ENCODE measurements at regions not wholly inside any gene's neighbourhood (a gene's known extent, or its start where the extent isn't known, plus 50 kb on each side); places are given as distances from the start of the nearest gene placed in this dataset.

DNA sequence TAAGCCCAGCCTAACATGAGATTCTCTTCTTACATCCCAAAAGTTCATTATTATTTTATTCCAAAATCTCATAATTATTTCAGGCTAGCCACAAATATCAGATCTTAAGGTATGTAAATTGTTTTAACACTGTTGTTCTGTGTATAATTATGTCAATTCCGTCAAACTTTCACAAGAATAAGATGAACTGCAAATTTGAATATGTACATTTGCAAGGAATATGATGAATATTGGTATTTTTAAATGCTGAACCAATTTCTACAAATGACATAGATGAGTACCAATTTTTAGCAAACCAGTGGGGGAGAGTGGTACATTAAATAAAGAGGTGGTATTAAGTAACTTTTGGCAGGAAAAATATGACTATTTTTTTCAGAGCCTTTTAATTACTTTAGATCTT, 282.3 kb upstream of the MAD2L1 start:
- Histone ChIP-seq H4K8ac (ENCODE audit: low read depth, low read length) (no peak overlapping the region), H2BK5ac (ENCODE audit: low read length) (no peak overlapping the region), H3K36me3 (ENCODE audit: control insufficient read depth, insufficient read depth, low read length) (no peaks in the 10 kb centered on the region), H3K23ac (ENCODE audit: low read length) (no peak overlapping the region), H2BK15ac (replicated peaks; ENCODE audit: low read depth) (no peak overlapping the region), H2BK120ac (ENCODE audit: low read depth, low read length) (no peak overlapping the region), H3K79me1 (ENCODE audit: low read length) (no peaks in the 10 kb centered on the region), H3K79me2 (ENCODE audit: control insufficient read depth, insufficient read depth, low read length) (no peaks in the 10 kb centered on the region), H3K4me1 (ENCODE audit: control insufficient read depth, low read depth, low read length) (no peaks in the 10 kb centered on the region), H3K9ac (ENCODE audit: low read length) (no peak overlapping the region), H3K4ac (ENCODE audit: low read depth, low read length) (no peak overlapping the region), H3K4me3 (ENCODE audit: low read length) (no peak overlapping the region), H3K27me3 (ENCODE audit: insufficient read depth, low read length, poor library complexity) (no peaks in the 10 kb centered on the region), H4K5ac (ENCODE audit: low read length) (no peak overlapping the region), H3K4me2 (ENCODE audit: low read length) (no peak overlapping the region), H3K27ac (ENCODE audit: low read depth, low read length) (no peak overlapping the region), H2AK5ac (ENCODE audit: low read length) (no peak overlapping the region), H3K56ac (ENCODE audit: low read length) (no peak overlapping the region), H3K18ac (ENCODE audit: low read length) (no peak overlapping the region)
- WGBS (ENCODE audit: extremely low coverage, insufficient coverage, low lambda C conversion rate) = no CpG with 5 or more reads among the region's 1 CpG
- DNase-seq = no peak

DNA sequence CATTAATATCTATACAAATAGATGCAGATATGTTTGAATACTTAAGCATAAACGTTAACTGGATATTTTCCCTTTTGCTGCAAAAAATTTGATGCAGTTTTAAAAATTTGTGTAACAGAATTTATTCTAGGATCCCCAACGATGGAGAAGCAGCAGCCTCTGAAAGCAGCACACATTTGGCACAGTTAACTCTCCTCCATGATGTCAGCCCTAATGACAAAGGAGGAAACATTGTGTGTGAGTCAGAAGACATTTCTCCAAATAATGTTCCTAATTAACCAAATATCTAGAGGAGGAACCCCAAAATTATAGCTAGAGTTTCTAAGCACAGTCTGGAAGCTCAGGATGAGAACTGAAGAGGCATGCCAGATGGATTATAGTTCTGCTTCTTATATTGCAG, 281.9 kb upstream of the MAD2L1 start:
- DNase-seq = no peak

DNA sequence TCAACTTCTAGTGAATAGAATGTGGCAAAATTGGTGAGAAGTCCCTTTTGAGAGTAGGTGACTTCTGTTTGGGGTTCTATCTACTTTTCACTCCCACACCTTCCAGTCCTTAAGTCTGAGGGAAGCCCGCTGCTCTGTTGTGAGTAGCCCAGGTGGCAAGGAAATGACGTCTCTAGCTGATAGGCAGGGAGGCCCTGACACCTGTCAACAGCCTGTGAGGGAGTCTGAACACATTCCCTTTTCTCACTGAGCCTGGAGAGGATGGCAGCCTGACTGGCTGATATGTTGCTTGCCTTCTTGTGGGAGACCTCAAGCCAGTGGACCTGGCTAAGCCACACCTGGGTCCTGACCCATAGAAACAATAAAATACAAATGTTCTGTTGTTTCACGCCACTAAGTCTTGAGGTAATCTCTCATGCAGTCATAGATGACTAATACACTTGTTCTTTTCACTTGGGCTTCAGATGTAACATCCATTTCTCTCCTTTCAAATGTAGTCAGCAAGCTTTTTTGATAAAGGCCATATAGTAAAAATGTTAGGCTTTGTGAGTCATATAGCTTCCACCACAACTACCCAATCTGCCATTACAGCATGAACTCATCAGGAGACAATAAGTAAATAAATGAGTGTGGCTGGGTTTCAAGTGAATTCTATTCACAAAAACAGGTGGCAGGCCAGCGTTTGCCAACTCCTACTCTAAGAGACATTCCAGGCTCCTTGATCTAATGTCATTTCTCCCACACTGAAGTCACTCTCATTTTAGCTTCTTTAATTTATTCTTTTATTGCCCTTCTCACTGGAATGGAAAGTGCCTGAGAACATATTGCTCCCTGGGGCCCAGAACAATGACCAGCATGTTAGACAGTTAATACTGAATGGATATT, 265.1 kb upstream of the MAD2L1 start:
- no peak overlapping the region for H3K56ac ChIP-seq (ENCODE audit: low read length)
- H3K18ac ChIP-seq (ENCODE audit: low read length) = no peak overlapping the region
- no peaks in the 10 kb centered on the region for H3K27me3 ChIP-seq (ENCODE audit: insufficient read depth, low read length, poor library complexity)
- H2BK5ac ChIP-seq (ENCODE audit: low read length) = no peak overlapping the region
- H3K4ac ChIP-seq (ENCODE audit: low read depth, low read length) = no peak overlapping the region
- H2AK5ac ChIP-seq (ENCODE audit: low read length) = no peak overlapping the region
- H3K27ac ChIP-seq (ENCODE audit: low read depth, low read length) = no peak overlapping the region
- no peaks in the 10 kb centered on the region for H3K79me1 ChIP-seq (ENCODE audit: low read length)
- no peak overlapping the region for H3K23ac ChIP-seq (ENCODE audit: low read length)
- H3K4me3 ChIP-seq (ENCODE audit: low read length) = no peak overlapping the region
- no peak overlapping the region for H2BK15ac ChIP-seq (replicated peaks; ENCODE audit: low read depth)
- H4K8ac ChIP-seq (ENCODE audit: low read depth, low read length) = no peak overlapping the region
- no peaks in the 10 kb centered on the region for H3K4me1 ChIP-seq (ENCODE audit: control insufficient read depth, low read depth, low read length)
- H3K36me3 ChIP-seq (ENCODE audit: control insufficient read depth, insufficient read depth, low read length) = no peaks in the 10 kb centered on the region
- no peak overlapping the region for H4K5ac ChIP-seq (ENCODE audit: low read length)
- H2BK120ac ChIP-seq (ENCODE audit: low read depth, low read length) = no peak overlapping the region
- H3K9ac ChIP-seq (ENCODE audit: low read length) = no peak overlapping the region
- no peak overlapping the region for H3K4me2 ChIP-seq (ENCODE audit: low read length)
- WGBS (ENCODE audit: extremely low coverage, insufficient coverage, low lambda C conversion rate) = no CpG with 5 or more reads among the region's 4 CpGs
- no peaks in the 10 kb centered on the region for H3K79me2 ChIP-seq (ENCODE audit: control insufficient read depth, insufficient read depth, low read length)
- no peak for DNase-seq

More for the DNA sequence above, 281.9 kb upstream of the MAD2L1 start:
- H4K8ac ChIP-seq (ENCODE audit: low read depth, low read length) = no peak overlapping the region
- H3K79me2 ChIP-seq (ENCODE audit: control insufficient read depth, insufficient read depth, low read length) = no peaks in the 10 kb centered on the region
- H3K56ac ChIP-seq (ENCODE audit: low read length) = no peak overlapping the region
- H2AK5ac ChIP-seq (ENCODE audit: low read length) = no peak overlapping the region
- no peak overlapping the region for H2BK5ac ChIP-seq (ENCODE audit: low read length)
- H3K27me3 ChIP-seq (ENCODE audit: insufficient read depth, low read length, poor library complexity) = no peaks in the 10 kb centered on the region
- H3K18ac ChIP-seq (ENCODE audit: low read length) = no peak overlapping the region
- no peak overlapping the region for H3K4me3 ChIP-seq (ENCODE audit: low read length)
- H3K36me3 ChIP-seq (ENCODE audit: control insufficient read depth, insufficient read depth, low read length) = no peaks in the 10 kb centered on the region
- no peak overlapping the region for H2BK15ac ChIP-seq (replicated peaks; ENCODE audit: low read depth)
- H3K4me1 ChIP-seq (ENCODE audit: control insufficient read depth, low read depth, low read length) = no peaks in the 10 kb centered on the region
- no peaks in the 10 kb centered on the region for H3K79me1 ChIP-seq (ENCODE audit: low read length)
- WGBS (ENCODE audit: extremely low coverage, insufficient coverage, low lambda C conversion rate) = no CpG with 5 or more reads among the region's 2 CpGs
- H3K23ac ChIP-seq (ENCODE audit: low read length) = no peak overlapping the region
- no peak overlapping the region for H3K27ac ChIP-seq (ENCODE audit: low read depth, low read length)
- H3K4me2 ChIP-seq (ENCODE audit: low read length) = no peak overlapping the region
- H3K9ac ChIP-seq (ENCODE audit: low read length) = no peak overlapping the region
- H4K5ac ChIP-seq (ENCODE audit: low read length) = no peak overlapping the region
- H2BK120ac ChIP-seq (ENCODE audit: low read depth, low read length) = no peak overlapping the region
- H3K4ac ChIP-seq (ENCODE audit: low read depth, low read length) = no peak overlapping the region

DNA sequence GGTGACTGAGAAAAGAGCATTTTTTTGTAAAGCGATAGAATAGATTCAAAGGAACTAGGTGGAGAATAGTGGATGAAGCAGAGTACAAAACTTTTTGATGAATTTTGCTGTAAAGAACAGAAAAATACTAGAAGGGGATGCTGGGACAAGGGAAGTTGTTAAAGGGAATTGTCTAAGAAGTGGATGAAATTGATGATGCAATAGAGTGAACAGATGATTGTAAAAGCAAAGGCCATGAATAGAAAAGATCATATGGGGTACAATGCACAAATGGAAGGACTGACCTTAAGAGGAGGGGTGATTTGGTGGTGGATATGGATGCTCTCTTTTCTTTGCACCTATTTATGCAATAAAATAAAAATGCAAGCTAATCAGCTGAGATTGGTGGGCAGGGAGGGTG, 262.7 kb upstream of the MAD2L1 start:
- Histone ChIP-seq H2BK5ac (ENCODE audit: low read length) (no peak overlapping the region), H3K4me2 (ENCODE audit: low read length) (no peak overlapping the region), H4K5ac (ENCODE audit: low read length) (no peak overlapping the region), H3K4me3 (ENCODE audit: low read length) (no peak overlapping the region), H2BK15ac (replicated peaks; ENCODE audit: low read depth) (no peak overlapping the region), H3K79me1 (ENCODE audit: low read length) (no peaks in the 10 kb centered on the region), H3K56ac (ENCODE audit: low read length) (no peak overlapping the region), H3K9ac (ENCODE audit: low read length) (no peak overlapping the region), H3K4ac (ENCODE audit: low read depth, low read length) (no peak overlapping the region), H3K27ac (ENCODE audit: low read depth, low read length) (no peak overlapping the region), H2AK5ac (ENCODE audit: low read length) (no peak overlapping the region), H3K23ac (ENCODE audit: low read length) (no peak overlapping the region), H3K18ac (ENCODE audit: low read length) (no peak overlapping the region), H3K4me1 (ENCODE audit: control insufficient read depth, low read depth, low read length) (no peaks in the 10 kb centered on the region), H3K79me2 (ENCODE audit: control insufficient read depth, insufficient read depth, low read length) (no peaks in the 10 kb centered on the region), H2BK120ac (ENCODE audit: low read depth, low read length) (no peak overlapping the region), H3K36me3 (ENCODE audit: control insufficient read depth, insufficient read depth, low read length) (no peaks in the 10 kb centered on the region), H4K8ac (ENCODE audit: low read depth, low read length) (no peak overlapping the region), H3K27me3 (ENCODE audit: insufficient read depth, low read length, poor library complexity) (no peaks in the 10 kb centered on the region)
- 100% methylated on average over 1 of the region's 1 CpG for WGBS (ENCODE audit: extremely low coverage, insufficient coverage, low lambda C conversion rate)
- DNase-seq = no peak

- Histone ChIP-seq H3K27ac (ENCODE audit: low read depth, low read length) (no peak overlapping the region), H2AK5ac (ENCODE audit: low read length) (no peak overlapping the region), H3K23ac (ENCODE audit: low read length) (no peak overlapping the region), H3K4me2 (ENCODE audit: low read length) (no peak overlapping the region), H2BK5ac (ENCODE audit: low read length) (no peak overlapping the region), H2BK15ac (replicated peaks; ENCODE audit: low read depth) (no peak overlapping the region), H3K79me2 (ENCODE audit: control insufficient read depth, insufficient read depth, low read length) (no peaks in the 10 kb centered on the region), H3K4me3 (ENCODE audit: low read length) (no peak overlapping the region), H3K79me1 (ENCODE audit: low read length) (no peaks in the 10 kb centered on the region), H3K36me3 (ENCODE audit: control insufficient read depth, insufficient read depth, low read length) (no peaks in the 10 kb centered on the region), H4K5ac (ENCODE audit: low read length) (no peak overlapping the region), H3K4ac (ENCODE audit: low read depth, low read length) (no peak overlapping the region), H3K9ac (ENCODE audit: low read length) (no peak overlapping the region), H4K8ac (ENCODE audit: low read depth, low read length) (no peak overlapping the region), H3K27me3 (ENCODE audit: insufficient read depth, low read length, poor library complexity) (no peaks in the 10 kb centered on the region), H3K4me1 (ENCODE audit: control insufficient read depth, low read depth, low read length) (no peaks in the 10 kb centered on the region), H3K18ac (ENCODE audit: low read length) (no peak overlapping the region), H3K56ac (ENCODE audit: low read length) (no peak overlapping the region), H2BK120ac (ENCODE audit: low read depth, low read length) (no peak overlapping the region)
- peak; percentile 91 for DNase-seq
Measured at GRCh38 chr4:120327276-120327675, 260.6 kb upstream of the MAD2L1 start.

Measured in mesendoderm (in vitro differentiated cells).